HG02571 (cell line): ENCODE measurements at regions not wholly inside any gene's neighbourhood (a gene's known extent, or its start where the extent isn't known, plus 50 kb on each side); places are given as distances from the start of the nearest gene placed in this dataset.
"Not testable (repeated sequence)": the region's sequence is repeated elsewhere in the genome, so short reads cannot be mapped to it uniquely, and the experiment has no call there.

Experiments
- ATAC-seq: cut with Tn5 transposase; IDR thresholded peaks from one replicate; pipeline ENCODE4 v1.9.1; 2021; ENCODE audit warnings: mild to moderate bottlenecking, moderate library complexity; ENCODE audit not compliant: unreplicated experiment

DNA sequence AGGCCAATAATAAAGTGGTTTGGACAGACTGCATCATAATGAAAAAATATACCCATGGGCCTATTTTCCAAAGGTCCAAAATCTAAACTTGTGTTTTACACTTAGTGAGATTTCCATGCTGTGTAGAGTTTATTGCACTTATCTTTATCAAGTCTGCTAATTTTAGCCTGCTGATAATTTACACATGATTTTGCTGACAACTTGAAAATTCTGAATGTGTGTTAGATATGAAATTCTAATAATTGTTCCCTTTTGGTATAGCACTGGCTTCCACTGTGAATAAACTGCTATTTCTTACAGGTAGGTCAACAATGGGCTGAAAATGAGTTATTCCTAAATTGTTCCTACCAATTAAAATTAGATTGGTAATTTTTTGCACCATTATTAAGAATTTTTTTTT lies 589.1 kb upstream of the ANO3 start:
- ATAC-seq, result no peak

DNA sequence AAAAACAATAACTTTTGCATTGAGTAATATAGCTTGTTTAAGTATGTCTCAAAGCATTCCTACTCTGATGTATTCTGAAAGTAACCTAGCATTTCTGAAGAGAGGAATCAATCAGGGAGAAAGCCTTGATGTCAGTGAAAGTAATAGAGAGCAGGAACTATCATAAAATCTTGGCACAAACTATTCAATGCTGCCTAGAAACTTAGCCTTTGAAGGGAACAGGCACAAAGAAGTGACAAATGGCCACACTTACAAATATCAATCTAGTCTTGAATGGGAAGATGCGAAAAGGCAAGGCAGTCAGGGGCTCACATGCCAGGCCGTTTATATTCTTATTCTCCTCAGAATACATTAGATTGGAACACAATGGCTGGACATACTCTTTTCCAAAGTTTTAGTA lies 576.5 kb upstream of the ANO3 start:
- ATAC-seq, result no peak

DNA sequence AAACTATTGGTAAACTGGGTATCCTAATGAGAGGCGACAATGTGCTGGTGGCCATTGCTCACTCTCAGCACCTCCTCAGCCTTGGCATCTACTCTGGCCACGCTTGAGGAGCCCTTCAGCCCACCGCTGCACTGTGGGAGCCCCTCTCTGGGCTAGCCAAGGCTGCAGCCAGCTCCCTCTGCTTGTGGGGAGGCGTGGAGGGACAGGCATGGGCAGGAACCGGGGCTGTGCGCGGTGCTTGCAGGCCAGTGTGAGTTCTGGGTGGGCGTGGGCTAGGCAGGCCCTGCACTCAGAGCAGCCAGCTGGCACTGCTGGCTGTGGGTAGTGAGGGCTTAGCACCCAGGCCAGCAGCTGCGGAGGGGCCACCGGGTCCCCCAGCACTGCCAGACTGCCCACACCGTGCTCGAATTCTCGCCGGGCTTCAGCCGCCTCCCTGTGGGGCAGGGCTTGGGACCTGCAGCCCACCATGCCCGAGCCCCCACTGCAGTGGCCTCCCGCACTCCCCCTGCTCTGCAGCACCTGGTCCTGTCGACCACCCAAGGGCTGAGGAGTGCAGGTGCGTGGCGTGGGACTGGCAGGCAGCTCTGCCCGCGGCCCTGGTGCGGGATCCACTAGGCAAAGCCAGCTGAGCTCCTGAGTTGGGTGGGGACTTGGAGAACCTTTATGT lies 575.9 kb upstream of the ANO3 start:
- no peak for ATAC-seq

DNA sequence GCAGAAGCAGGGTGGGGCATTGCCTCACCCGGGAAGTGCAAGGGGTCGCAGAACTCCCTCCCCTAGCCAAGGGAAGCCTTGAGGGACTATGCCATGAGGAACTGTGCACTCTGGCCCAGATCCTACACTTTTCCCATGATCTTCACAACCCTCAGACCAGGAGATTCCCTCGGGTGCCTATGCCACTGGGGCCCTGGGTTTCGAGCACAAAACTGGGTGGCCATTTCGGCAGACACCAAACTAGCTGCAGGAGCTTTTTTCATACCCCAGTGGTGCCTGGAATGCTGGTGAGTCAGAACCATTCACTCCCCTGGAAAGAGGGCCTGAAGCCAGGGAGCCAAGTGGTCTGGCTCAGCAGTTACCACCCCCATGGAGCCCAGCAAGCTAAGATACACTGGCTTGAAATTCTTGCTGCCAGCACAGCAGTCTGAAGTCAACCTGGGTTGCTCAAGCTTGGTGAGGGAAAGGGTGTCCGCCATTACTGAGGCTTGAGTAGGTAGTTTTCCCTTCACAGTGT lies 573.7 kb upstream of the ANO3 start:
- ATAC-seq, result no peak

DNA sequence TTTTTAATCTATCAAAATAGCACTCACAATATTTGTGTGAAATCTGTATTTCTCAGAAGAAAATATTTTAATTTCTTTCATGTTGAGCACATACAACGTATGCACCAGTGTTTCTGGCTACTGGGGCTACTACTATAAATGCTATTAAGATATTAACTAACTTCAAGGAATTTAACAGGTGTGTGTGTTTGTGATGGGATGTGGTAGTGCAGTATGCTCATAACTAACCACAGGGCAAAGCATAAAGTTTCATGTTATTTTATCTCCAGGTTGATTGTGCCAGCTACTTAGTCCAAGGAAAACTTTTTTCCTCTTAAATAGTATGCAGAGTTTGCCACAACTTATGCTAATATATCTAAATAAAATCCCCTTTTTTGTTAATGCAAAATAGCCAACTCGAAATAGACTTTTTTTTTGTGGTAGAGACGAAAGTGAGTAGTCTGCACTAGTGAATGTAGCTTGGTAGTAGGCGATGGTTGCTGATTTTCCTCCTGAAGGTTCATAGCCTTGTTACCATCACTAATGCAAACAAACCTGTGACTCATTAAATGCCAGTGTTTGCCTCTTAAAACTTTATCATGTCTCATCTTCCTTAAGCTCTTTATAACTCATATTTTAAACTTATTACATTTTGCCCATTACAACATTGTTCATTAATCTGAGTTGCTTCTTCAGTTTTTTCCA lies 565.5 kb upstream of the ANO3 start:
- no peak for ATAC-seq

DNA sequence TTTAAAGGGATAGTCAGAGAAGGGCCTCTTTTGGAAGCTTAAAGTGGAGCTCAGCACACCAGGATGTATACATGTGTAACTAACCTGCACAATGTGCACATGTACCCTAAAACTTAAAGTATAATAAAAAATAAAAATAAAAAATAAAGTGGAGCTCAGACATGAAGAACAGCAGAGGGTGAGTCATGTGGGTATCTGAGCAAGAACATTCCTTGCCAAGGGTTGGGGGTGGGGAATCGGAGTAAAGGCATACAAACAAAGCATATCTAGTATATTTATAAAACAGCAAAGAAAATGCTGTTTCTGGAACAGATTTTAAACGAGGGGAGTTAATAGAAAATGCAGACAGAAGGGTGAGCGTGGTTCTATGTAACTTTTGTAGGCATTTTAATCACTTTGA lies 562.6 kb upstream of the ANO3 start:
- no peak for ATAC-seq

DNA sequence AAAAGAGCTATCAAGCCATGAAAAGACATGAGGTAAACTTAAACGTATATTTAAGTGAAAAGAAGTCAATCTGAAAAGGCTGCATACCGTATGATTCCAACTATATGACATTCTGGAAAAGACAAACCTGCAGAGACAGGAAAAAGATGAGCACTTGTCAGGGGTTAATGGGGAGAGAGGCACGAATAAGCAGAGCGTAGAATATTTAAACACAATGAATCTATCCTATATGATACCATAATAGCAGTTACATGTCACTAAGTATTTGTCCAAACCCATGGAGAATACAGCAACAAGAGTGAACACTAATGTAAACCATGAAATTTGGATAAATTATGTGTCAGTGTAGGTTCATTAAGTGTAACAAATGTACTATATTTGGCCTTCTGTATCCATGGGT lies 560.3 kb upstream of the ANO3 start:
- ATAC-seq, result no peak

DNA sequence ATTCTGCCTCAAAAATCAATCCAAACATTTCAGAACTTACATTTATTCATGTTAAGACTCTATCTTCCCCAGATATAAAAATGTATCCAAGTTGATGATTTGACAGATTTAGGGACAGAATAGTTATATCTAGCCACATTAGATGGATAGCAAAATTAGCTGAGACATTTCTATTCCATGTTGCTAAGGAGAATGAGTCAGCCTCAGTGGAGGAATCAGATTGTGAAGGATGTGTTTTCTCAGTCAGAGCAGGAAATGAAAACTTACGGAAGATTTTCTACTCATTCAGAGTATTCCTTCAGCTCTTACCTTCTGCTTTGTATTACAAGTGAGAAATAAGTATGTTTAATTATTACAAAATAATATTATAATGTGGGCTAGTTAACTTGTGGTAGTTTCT lies 556.3 kb upstream of the ANO3 start:
- ATAC-seq, result no peak

DNA sequence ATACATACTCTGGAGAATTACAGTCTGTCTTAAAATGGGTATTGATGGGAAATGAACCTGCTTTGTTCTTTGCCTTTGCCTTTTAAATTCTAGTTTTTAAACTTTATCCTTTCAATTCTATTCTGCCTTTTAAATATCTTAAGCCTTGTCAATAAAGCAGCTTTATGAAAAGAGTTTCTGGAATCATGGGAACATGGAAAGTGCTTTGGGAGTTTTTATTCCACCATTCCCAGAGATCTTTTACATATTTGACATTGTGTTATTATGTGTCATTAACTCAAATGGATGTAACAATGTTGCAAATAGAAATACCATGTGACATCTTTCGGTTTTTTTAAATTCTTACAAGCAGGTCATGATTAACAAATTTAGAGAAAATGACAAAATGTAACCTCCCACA lies 555.7 kb upstream of the ANO3 start:
- no peak for ATAC-seq

DNA sequence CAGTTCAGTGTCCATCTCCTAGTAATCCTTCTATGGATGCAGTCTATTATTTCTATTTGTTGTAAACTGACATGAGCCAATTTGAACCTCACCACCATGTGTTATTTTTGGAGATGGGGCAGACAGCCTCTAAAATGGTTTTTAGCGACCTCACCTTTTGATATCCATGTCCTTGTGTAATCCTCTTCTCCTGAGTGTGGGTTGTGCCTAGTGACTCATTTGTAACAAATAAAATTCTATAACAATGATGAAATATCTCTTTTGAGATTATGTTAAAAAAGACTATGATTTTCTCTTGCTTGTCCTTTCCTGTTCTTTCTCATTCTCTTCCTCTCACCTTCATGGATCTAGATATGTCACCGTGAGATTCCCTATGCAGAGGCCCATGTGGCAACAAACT lies 554.6 kb upstream of the ANO3 start:
- ATAC-seq, result no peak

DNA sequence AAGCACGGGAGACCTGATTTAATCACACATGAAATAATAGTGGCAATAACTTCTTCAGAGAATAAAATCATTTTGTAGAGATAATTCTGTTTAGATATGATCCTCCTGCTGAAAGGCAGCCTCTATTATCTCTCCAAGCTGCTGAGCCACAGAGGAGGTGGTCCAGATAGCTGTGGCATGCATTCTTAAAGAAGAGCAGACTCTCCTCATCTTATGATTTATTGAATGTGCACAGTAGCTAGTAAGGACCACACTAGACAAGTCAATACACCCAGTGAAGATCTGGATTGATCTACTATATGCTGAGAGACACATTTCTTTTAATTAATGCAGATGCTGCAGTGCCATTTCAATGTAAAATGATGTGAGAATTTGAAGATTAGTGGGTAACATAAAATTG lies 552.9 kb upstream of the ANO3 start:
- no peak for ATAC-seq

DNA sequence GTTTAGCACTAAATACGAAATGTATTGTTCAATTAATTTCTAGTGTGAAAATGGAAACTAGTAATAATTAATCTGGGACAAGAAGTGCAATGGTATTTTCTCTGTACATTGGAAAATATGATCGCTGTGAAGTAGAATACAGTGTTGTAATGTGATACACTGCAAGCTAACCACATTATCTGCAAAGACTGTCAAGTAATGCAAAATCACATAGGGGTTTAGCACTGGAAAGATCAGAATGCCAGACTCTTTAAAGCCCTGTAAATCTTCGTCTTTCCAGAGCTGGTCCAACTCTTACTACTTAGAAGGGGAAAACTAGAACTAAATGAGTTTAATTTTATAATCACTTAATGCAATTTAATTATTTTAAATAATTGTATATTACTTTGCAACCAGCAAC lies 544.5 kb upstream of the ANO3 start:
- no peak for ATAC-seq

DNA sequence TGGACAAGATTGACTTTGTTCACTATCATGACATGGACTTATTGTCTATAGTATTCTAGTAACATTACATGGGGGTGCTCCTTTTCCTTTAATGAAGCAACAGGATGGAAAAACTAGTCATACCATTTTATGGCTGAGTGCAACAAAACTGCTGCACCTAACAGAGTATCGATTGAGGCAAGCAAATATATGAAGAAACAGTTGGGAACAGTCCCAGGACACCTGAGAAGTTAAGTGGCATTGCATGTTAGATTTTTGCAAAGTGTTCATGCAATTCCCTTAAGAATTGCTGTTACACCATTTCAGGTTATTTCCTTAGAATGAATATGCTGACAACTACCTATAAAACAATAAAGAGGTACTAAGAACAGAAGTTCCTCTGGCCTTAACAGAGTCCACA lies 541.5 kb upstream of the ANO3 start:
- no peak for ATAC-seq

DNA sequence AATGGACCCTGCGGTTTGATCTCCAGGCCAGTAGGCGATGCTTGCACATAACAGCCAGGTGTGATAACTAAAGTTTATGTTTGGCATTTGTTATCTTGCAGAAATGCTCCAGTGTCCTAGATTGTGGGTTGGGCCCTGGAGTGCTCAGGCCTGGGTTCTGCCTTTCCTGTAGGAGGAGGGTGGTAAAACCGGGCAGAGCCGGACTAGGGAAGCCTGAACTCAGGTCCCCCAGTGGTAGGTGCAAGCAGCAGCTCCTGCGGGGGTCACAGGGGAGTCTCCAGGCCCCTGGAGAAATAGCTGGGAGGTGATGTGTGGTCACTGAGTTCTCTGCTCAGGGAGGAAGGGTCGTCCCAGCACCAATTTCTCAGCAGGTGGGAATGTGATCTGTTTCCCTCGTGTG lies 538.3 kb upstream of the ANO3 start:
- no peak for ATAC-seq

DNA sequence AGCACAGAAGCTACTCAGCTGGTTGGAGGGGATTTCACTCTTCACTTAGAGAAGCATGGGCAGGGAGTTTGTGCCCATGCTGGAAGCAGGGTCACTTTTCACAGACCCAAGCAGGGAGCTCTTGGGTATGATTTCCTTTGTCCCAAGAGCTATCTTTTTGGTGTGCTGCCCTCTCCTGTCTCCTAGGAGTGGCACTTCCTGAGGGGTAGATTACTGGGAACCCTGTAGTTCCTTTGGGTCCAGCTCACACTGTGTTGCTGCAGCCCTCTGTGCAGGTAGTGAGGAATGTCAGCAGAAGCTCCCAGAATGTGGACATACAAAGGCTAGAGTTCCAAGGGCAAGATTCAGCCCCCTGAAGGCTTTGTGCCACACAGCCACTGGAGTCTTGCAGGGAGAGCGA lies 537.1 kb upstream of the ANO3 start:
- no peak for ATAC-seq

DNA sequence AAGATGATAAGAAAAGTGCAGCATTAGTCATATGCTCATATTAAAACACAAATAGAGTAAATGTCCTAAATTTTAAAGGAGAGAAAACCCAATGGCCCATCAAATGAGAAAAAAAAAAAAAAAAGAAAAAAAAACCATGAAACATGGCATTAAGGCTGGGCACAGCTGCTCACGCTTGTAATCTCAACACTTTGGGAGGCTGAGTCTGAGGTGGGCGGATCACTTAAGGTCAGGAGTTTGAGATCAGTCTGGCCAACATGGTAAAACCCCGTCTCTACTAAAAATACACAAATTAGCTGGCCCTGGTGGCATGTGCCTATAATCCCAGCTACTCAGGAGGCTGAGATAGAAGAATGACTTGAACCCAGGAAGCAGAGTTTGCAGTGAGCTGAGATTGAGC lies 515.5 kb upstream of the ANO3 start:
- ATAC-seq, result no peak

DNA sequence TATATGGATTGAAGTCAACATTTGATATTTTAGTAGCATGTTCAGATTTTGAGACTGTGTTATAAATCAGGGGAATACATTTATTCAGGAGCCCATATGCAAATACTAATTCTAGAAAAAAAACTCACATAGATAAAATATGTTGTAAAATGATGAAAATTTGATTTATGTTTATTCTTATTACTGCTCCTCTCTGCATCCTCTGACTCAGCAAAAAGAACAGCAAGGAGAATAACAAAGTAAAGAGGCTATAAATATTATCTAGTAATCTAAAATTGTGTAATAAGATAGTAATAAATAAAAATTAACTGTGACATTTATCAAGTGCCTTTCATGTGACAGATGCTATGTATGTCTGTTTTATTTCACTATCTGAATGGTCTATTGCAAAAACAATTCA lies 507.2 kb upstream of the ANO3 start:
- no peak for ATAC-seq

DNA sequence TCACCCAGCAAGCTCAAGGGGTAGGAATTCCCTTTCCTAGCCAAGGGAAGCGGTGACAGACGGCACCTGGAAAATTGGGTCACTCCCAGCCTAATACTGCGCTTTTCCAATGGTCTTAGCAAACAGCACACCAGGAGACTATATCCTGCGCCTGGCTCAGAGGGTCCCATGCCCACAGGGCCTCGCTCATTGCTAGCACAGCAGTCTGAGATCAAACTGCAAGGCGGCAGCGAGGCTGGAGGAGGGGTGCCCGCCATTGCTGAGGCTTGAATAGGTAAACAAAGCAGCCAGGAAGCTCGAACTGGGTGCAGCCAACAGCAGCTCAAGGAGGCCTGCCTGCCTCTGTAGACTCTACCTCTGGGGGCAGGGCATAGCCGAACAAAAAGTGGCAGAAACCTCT lies 500.4 kb upstream of the ANO3 start:
- not testable (repeated sequence) for ATAC-seq

DNA sequence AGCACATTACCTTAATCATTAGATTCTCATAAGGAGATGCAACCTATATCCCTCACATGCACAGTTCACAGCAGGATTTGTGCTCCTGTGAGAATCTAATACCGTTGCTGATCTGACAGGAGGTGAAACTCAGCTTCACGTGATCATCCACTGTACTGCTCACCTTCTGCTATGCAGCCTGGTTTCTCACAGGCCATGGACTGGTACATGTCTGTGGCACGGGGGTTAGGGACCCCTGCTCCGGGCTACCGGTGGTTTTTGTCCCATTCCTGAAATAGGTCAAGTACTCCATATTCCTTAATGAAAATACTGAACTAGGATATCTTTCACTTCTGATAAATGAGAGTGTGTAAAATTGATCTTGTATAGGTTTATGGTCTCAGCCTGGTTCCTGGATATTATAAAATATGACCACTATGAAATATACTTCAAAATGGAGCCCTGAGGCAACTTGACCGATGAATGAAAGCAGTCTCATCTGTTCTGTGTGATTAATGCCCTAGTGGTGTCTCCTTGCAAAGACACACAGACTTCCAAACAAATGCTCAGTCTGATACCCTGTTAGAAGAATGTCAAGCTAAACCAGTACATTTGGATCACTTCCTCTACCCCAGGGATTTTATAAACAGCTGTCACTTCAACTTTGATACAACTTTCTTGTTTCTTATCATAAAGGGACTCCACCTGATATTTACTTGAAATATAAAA lies 492.9 kb upstream of the ANO3 start:
- no peak for ATAC-seq

DNA sequence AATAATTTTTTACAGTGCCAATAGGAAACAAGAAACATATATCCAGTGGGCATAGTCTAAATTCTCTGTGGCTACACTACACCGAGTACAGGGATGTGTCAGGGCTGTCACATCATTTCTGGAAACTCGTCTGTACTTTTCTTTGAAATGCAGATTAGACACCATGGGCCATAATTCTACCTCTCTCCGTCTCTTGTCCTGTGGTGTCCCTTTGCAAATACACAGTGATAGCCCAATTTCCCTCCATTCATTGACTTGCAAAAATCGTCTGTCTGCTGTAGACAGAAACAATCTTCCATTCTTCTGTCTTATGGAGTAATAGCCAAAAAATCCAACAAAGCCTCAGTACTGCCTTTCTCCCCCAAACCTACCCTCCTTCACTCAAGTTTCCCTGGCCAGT lies 487.1 kb upstream of the ANO3 start:
- ATAC-seq, result no peak

DNA sequence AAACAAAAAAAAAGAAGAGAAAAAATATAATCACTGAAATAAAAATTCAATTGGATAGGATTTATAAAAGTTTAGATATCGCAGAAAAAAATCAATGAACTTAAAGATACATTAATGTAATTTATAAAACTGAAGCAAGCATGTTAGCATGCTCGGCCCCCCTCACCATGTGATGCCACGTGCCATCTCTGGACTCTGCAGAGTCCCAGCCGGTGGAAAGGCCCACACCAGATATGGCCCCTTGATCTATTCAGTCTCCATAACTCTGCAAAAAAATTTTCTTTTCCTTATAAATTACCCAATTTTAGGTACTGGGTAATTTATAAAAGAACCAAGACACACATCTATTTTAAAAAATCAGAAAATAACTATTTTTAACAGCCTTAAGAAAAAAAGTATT lies 476.0 kb upstream of the ANO3 start:
- ATAC-seq, result no peak

DNA sequence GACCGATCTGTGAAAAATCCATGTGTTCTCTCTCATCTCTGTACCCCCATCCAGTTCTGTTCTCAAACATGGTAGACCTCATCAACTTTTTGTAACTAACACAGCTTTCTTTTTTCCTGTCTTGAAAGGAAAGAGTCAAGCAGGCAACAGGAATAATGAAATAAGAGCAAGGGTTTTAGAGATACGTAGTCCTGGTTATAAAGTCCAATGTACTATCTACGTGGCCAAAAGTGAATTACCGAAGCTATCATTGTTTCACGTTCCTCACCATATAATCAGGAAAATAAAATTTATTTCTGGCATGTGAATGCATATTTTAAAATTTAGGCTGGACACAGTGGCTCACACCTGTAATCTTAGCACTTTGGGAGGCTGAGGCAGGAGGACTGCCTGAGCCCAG lies 472.2 kb upstream of the ANO3 start:
- no peak for ATAC-seq
